Loucy (cell line): ENCODE measurements at regions not wholly inside any gene's neighbourhood (a gene's known extent, or its start where the extent isn't known, plus 50 kb on each side); places are given as distances from the start of the nearest gene placed in this dataset.

Source experiments
- H2AFZ ChIP-seq: fragments of 200-600 bp; sonication (generic); 2 replicates; pipeline ENCODE4 v1.6.0; 2016; ENCODE audit warnings: antibody characterized with exemption, mild to moderate bottlenecking, low read length, moderate library complexity
- H3F3A ChIP-seq: fragments of 200-600 bp; 2 replicates; pipeline ENCODE4 v1.6.0; 2016; ENCODE audit warnings: antibody characterized with exemption, low read depth, mild to moderate bottlenecking
- H3K27me3 ChIP-seq: fragments of 200-600 bp; sonication (generic); 2 replicates; pipeline ENCODE4 v1.6.1; 2014; ENCODE audit warnings: low read length, mild to moderate bottlenecking; ENCODE audit not compliant: insufficient read depth, poor library complexity, severe bottlenecking
- H3K36me3 ChIP-seq: fragments of 200-600 bp; sonication (generic); 2 replicates; pipeline ENCODE4 v1.6.1; 2016; ENCODE audit warnings: low read length; ENCODE audit not compliant: insufficient read depth
- H3K4me1 ChIP-seq: fragments of 200-600 bp; sonication (generic); 2 replicates; pipeline ENCODE4 v1.5.1; 2014; ENCODE audit warnings: low read length, mild to moderate bottlenecking; ENCODE audit not compliant: insufficient read depth, poor library complexity, severe bottlenecking
- H3K4me2 ChIP-seq: fragments of 200-600 bp; sonication (generic); 2 replicates; pipeline ENCODE4 v1.6.0; 2014; ENCODE audit warnings: antibody characterized with exemption, low read length, low read depth, mild to moderate bottlenecking; ENCODE audit not compliant: poor library complexity, severe bottlenecking
- H3K4me3 ChIP-seq: fragments of 200-600 bp; sonication (generic); 2 replicates; pipeline ENCODE4 v1.5.1; 2014; ENCODE audit warnings: low read length, mild to moderate bottlenecking, mixed read lengths; ENCODE audit not compliant: poor library complexity, severe bottlenecking
- H3K79me2 ChIP-seq: fragments of 200-600 bp; sonication (generic); 2 replicates; pipeline ENCODE4 v1.6.1; 2014; ENCODE audit warnings: low read length; ENCODE audit not compliant: insufficient read depth
- H3K9ac ChIP-seq: fragments of 200-600 bp; sonication (generic); 2 replicates; pipeline ENCODE4 v1.6.0; 2014; ENCODE audit warnings: mild to moderate bottlenecking, low read depth, low read length, moderate library complexity; ENCODE audit not compliant: poor library complexity, severe bottlenecking
- H3K9me2 ChIP-seq: fragments of 200-600 bp; sonication (generic); replicated peaks from 2 replicates; pipeline ENCODE4 v1.6.1; 2016; ENCODE audit warnings: low read depth, low read length, mixed read lengths
- H3K9me3 ChIP-seq: fragments of 200-600 bp; sonication (generic); 2 replicates; pipeline ENCODE4 v1.6.1; 2014; ENCODE audit warnings: mild to moderate bottlenecking, antibody characterized with exemption, low read length, low read depth; ENCODE audit not compliant: insufficient read depth
- H4K20me1 ChIP-seq: fragments of 200-600 bp; sonication (generic); 2 replicates; pipeline ENCODE4 v1.6.0; 2014; ENCODE audit warnings: antibody characterized with exemption, low read length, mild to moderate bottlenecking; ENCODE audit not compliant: insufficient read depth, poor library complexity, severe bottlenecking
- EZH2phosphoT487 ChIP-seq: fragments of 200-600 bp; IDR thresholded peaks from 2 replicates; pipeline ENCODE4 v1.6.1; 2018; ENCODE audit warnings: antibody characterized with exemption, mild to moderate bottlenecking, moderate library complexity, borderline replicate concordance
- TF ChIP-seq, protein P1 (sequence below): fragments of 200-600 bp; sonication (generic); conservative IDR thresholded peaks from 2 replicates; pipeline ENCODE4 v1.5.1; 2014; ENCODE audit warnings: mild to moderate bottlenecking, antibody characterized with exemption, low read length

DNA sequence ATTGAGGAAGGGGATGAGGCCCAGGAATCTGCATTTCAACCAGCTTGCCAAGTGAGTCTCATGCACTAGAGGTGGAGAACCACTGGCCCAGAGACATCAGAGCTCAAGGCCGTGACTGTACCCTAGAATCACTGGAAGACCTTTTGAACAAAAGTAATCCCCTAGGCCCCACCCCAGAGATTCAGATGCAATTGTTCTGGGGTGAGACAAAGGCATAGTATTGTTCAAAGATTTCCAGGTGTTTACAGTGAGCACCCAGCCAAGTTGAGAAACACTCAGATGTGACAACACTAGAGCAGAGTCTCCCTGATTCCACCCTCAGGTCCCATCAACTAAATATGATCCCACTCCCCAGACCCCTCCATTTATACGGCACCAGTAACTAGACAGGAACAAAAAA lies 290.3 kb upstream of the TLE3 start:
- Histone ChIP-seq H3K36me3 (no peaks in the 10 kb centered on the region), H3K4me2 (no peak overlapping the region), H3K4me3 (no peak overlapping the region), H3K4me1 (no peaks in the 10 kb centered on the region), H3F3A (no peaks in the 10 kb centered on the region), H3K79me2 (no peaks in the 10 kb centered on the region), H3K9ac (no peak overlapping the region), H3K9me3 (0 out of 2 replicates have a peak, but pooled peaks cover 3% of the 10 kb centered on the region), H3K27me3 (no peaks in the 10 kb centered on the region), H4K20me1 (no peaks in the 10 kb centered on the region), H3K9me2 (no peaks in the 10 kb centered on the region), H2AFZ (no peak overlapping the region)
- no peak for TF ChIP-seq EZH2phosphoT487
- TF ChIP-seq, protein P1, sequence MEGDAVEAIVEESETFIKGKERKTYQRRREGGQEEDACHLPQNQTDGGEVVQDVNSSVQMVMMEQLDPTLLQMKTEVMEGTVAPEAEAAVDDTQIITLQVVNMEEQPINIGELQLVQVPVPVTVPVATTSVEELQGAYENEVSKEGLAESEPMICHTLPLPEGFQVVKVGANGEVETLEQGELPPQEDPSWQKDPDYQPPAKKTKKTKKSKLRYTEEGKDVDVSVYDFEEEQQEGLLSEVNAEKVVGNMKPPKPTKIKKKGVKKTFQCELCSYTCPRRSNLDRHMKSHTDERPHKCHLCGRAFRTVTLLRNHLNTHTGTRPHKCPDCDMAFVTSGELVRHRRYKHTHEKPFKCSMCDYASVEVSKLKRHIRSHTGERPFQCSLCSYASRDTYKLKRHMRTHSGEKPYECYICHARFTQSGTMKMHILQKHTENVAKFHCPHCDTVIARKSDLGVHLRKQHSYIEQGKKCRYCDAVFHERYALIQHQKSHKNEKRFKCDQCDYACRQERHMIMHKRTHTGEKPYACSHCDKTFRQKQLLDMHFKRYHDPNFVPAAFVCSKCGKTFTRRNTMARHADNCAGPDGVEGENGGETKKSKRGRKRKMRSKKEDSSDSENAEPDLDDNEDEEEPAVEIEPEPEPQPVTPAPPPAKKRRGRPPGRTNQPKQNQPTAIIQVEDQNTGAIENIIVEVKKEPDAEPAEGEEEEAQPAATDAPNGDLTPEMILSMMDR = no peak

DNA sequence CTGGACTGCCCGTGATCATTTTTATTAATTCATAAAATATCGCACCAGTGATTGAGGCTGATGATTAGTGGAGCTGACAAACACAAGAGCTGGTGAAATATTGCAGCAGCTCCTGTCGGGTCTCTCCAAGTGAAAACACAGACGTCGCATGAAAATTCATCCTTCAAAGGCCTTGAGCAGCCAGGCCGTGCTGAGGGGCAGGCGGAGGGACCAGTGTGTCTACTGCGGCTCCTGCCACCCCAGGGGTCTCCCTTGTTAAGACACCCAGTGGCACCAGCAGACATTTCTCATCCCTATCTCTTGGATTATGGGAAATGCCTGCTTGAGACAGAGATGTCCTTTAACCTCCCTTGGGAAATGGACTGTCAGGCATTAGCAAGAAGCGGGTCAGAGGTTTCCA lies 289.4 kb upstream of the TLE3 start:
- H3K4me2 ChIP-seq = no peak overlapping the region
- no peak for TF ChIP-seq EZH2phosphoT487
- TF ChIP-seq, protein P1 = no peak

DNA sequence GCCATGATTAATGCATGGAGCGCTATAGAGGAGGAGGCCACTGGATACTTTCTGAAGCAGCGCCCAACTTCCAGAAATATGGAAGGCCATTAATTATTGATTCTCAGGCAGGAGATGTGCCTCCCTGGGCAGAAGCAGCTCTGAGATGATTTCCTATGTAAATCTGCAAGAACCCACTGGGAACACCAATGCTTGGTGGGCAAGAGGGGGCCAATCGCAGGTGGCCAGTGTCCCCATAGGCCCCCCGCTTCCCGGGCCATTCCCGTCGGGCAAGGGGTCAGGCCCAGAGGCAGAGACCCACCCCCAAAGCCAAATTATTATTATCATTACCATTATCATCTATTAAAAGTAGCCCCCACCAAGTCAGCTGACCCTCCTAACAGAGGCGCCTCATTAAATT lies 288.0 kb upstream of the TLE3 start:
- Histone ChIP-seq H3K4me3 (no peak overlapping the region), H3K9me2 (no peaks in the 10 kb centered on the region), H3K36me3 (no peaks in the 10 kb centered on the region), H3K9ac (no peak overlapping the region), H4K20me1 (no peaks in the 10 kb centered on the region), H3K79me2 (no peaks in the 10 kb centered on the region), H3K4me1 (peaks cover 2% of the 10 kb centered on the region), H2AFZ (no peak overlapping the region), H3K4me2 (no peak overlapping the region), H3K27me3 (no peaks in the 10 kb centered on the region), H3F3A (no peaks in the 10 kb centered on the region), H3K9me3 (no peaks in the 10 kb centered on the region)
- TF ChIP-seq, protein P1 = no peak
- no peak for TF ChIP-seq EZH2phosphoT487

More for the DNA sequence above, 289.4 kb upstream of the TLE3 start:
- H3K27me3 ChIP-seq = no peaks in the 10 kb centered on the region
- no peaks in the 10 kb centered on the region for H3F3A ChIP-seq
- no peak overlapping the region for H2AFZ ChIP-seq
- H4K20me1 ChIP-seq = no peaks in the 10 kb centered on the region
- H3K9me3 ChIP-seq = 0 out of 2 replicates have a peak, but pooled peaks cover 3% of the 10 kb centered on the region
- no peaks in the 10 kb centered on the region for H3K9me2 ChIP-seq
- no peaks in the 10 kb centered on the region for H3K79me2 ChIP-seq
- H3K4me3 ChIP-seq = no peak overlapping the region
- no peaks in the 10 kb centered on the region for H3K4me1 ChIP-seq
- H3K9ac ChIP-seq = no peak overlapping the region
- no peaks in the 10 kb centered on the region for H3K36me3 ChIP-seq
